GM13977 (cell line): ENCODE measurements at regions not wholly inside any gene's neighbourhood (a gene's known extent, or its start where the extent isn't known, plus 50 kb on each side); places are given as distances from the start of the nearest gene placed in this dataset.
"Not testable (repeated sequence)": the region's sequence is repeated elsewhere in the genome, so short reads cannot be mapped to it uniquely, and the experiment has no call there.

Experiments used
- DNase-seq: peaks from one replicate; pipeline ENCODE4 v3.0.0; 2012; ENCODE audit warnings: low spot score
- CTCF ChIP-seq: IDR thresholded peaks from 2 replicates; pipeline ENCODE4 v1.5.1; 2012; ENCODE audit warnings: mild to moderate bottlenecking, control low read depth; ENCODE audit not compliant: insufficient read depth; ENCODE audit errors: extremely low read depth, missing control alignments
- in situ Hi-C: fragments of 300-500 bp; cut with MboI; formaldehyde crosslinking; loops from one replicate; pipeline ENCODE4 v1.12.0; 2022; ENCODE audit warnings: low sequenced_read_pairs, low pct_unique_long_range_greater_than_20kb, mixed read lengths, inconsistent platforms; ENCODE audit not compliant: unreplicated experiment

- in situ Hi-C loops: no loop called here
- no peak for DNase-seq
- TF ChIP-seq CTCF: no peak
These were observed 140.3 kb upstream of the PGRMC2 start for GRCh38 chr4:128427832-128428366.

GRCh38 chr4:128424527-128425497 is 137.2 kb upstream of the PGRMC2 start:
- no peak for DNase-seq
- no peak for TF ChIP-seq CTCF
- in situ Hi-C loops: no loop called here

- DNase-seq, in situ Hi-C loops: not testable (repeated sequence)
These were observed 134.7 kb upstream of the PGRMC2 start for GRCh38 chr4:128422296-128422695.

GRCh38 chr4:128416921-128417320 is 129.3 kb upstream of the PGRMC2 start:
- DNase-seq: no peak
- in situ Hi-C loops: no loop called here
- TF ChIP-seq CTCF: no peak

- DNase-seq: no peak
- in situ Hi-C loops: no loop called here
- no peak for TF ChIP-seq CTCF
These were observed 122.4 kb upstream of the PGRMC2 start for GRCh38 chr4:128410037-128410436.

- no peak for DNase-seq
- in situ Hi-C loops: no loop called here
- no peak for TF ChIP-seq CTCF
These were observed 116.0 kb upstream of the PGRMC2 start for GRCh38 chr4:128403586-128403985.

GRCh38 chr4:128394778-128395177 is 107.2 kb upstream of the PGRMC2 start:
- TF ChIP-seq CTCF: no peak
- in situ Hi-C loops: no loop called here
- no peak for DNase-seq
